ENCODE measurements at regions not wholly inside any gene's neighbourhood (a gene's known extent, or its start where the extent isn't known, plus 50 kb on each side); places are given as distances from the start of the nearest gene placed in this dataset.

GRCh38 chr2:175750195-175750594 lies 251.9 kb downstream of the LNPK start:
- Histone ChIP-seq H3K4me2 (ENCODE audit: low read length) (no peak overlapping the region), H3K4me1 (ENCODE audit: insufficient read depth, low read length, severe bottlenecking) (no peaks in the 10 kb centered on the region), H3K36me3 (ENCODE audit: insufficient read depth, low read length) (no peaks in the 10 kb centered on the region), H3K4me3 (ENCODE audit: low read depth, low read length, poor library complexity, severe bottlenecking) (no peak overlapping the region), H3F3A (ENCODE audit: insufficient read depth, low read length) (no peaks in the 10 kb centered on the region), H3K79me2 (ENCODE audit: insufficient read depth, low read length) (no peaks in the 10 kb centered on the region), H3K9me3 (ENCODE audit: low read length) (no peaks in the 10 kb centered on the region), H3K27me3 (ENCODE audit: insufficient read depth, low read length) (no peaks in the 10 kb centered on the region), H2AFZ (ENCODE audit: low read length) (no peak overlapping the region), H3K9me2 (ENCODE audit: low read depth, low read length) (no peaks in the 10 kb centered on the region), H3K27ac (ENCODE audit: low read depth, low read length, poor library complexity, severe bottlenecking) (no peak overlapping the region), H4K20me1 (ENCODE audit: insufficient read depth, low read length) (no peaks in the 10 kb centered on the region), H3K9ac (ENCODE audit: low read length) (no peak overlapping the region)
- TF ChIP-seq CTCF (IDR thresholded peaks at IDR 0.05; ENCODE audit: low read length) = no peak

GRCh38 chr2:175745911-175746310 lies 256.2 kb downstream of the LNPK start:
- no peaks in the 10 kb centered on the region for H3K9me2 ChIP-seq (ENCODE audit: low read depth, low read length)
- H3K79me2 ChIP-seq (ENCODE audit: insufficient read depth, low read length) = no peaks in the 10 kb centered on the region
- H3K36me3 ChIP-seq (ENCODE audit: insufficient read depth, low read length) = no peaks in the 10 kb centered on the region
- no peaks in the 10 kb centered on the region for H4K20me1 ChIP-seq (ENCODE audit: insufficient read depth, low read length)
- no peak overlapping the region for H3K27ac ChIP-seq (ENCODE audit: low read depth, low read length, poor library complexity, severe bottlenecking)
- H3K4me2 ChIP-seq (ENCODE audit: low read length) = no peak overlapping the region
- H3K9ac ChIP-seq (ENCODE audit: low read length) = no peak overlapping the region
- no peak overlapping the region for H2AFZ ChIP-seq (ENCODE audit: low read length)
- no peaks in the 10 kb centered on the region for H3K27me3 ChIP-seq (ENCODE audit: insufficient read depth, low read length)
- no peaks in the 10 kb centered on the region for H3K4me1 ChIP-seq (ENCODE audit: insufficient read depth, low read length, severe bottlenecking)
- no peaks in the 10 kb centered on the region for H3F3A ChIP-seq (ENCODE audit: insufficient read depth, low read length)
- H3K9me3 ChIP-seq (ENCODE audit: low read length) = no peaks in the 10 kb centered on the region
- no peak for TF ChIP-seq EZH2 (IDR thresholded peaks at IDR 0.05; ENCODE audit: borderline replicate concordance, low read length)
- TF ChIP-seq CTCF (IDR thresholded peaks at IDR 0.05; ENCODE audit: low read length) = no peak
- no peak overlapping the region for H3K4me3 ChIP-seq (ENCODE audit: low read depth, low read length, poor library complexity, severe bottlenecking)

- no peak for TF ChIP-seq EZH2 (IDR thresholded peaks at IDR 0.05; ENCODE audit: borderline replicate concordance, low read length)
- H3K4me3 ChIP-seq (ENCODE audit: low read depth, low read length, poor library complexity, severe bottlenecking) = no peak overlapping the region
- H3K4me1 ChIP-seq (ENCODE audit: insufficient read depth, low read length, severe bottlenecking) = no peaks in the 10 kb centered on the region
- H3K36me3 ChIP-seq (ENCODE audit: insufficient read depth, low read length) = no peaks in the 10 kb centered on the region
- no peak overlapping the region for H3K27ac ChIP-seq (ENCODE audit: low read depth, low read length, poor library complexity, severe bottlenecking)
- H3K9me3 ChIP-seq (ENCODE audit: low read length) = no peaks in the 10 kb centered on the region
- no peaks in the 10 kb centered on the region for H3K27me3 ChIP-seq (ENCODE audit: insufficient read depth, low read length)
- no peaks in the 10 kb centered on the region for H3F3A ChIP-seq (ENCODE audit: insufficient read depth, low read length)
- no peak overlapping the region for H2AFZ ChIP-seq (ENCODE audit: low read length)
- no peaks in the 10 kb centered on the region for H4K20me1 ChIP-seq (ENCODE audit: insufficient read depth, low read length)
- H3K79me2 ChIP-seq (ENCODE audit: insufficient read depth, low read length) = no peaks in the 10 kb centered on the region
- no peaks in the 10 kb centered on the region for H3K9me2 ChIP-seq (ENCODE audit: low read depth, low read length)
- no peak overlapping the region for H3K4me2 ChIP-seq (ENCODE audit: low read length)
- H3K9ac ChIP-seq (ENCODE audit: low read length) = no peak overlapping the region
These were observed 258.1 kb downstream of the LNPK start for GRCh38 chr2:175744000-175744399.

GRCh38 chr2:175743011-175743410 lies 259.1 kb downstream of the LNPK start:
- H3K4me2 ChIP-seq (ENCODE audit: low read length) = no peak overlapping the region
- no peak overlapping the region for H3K9ac ChIP-seq (ENCODE audit: low read length)
- no peaks in the 10 kb centered on the region for H3K79me2 ChIP-seq (ENCODE audit: insufficient read depth, low read length)
- H4K20me1 ChIP-seq (ENCODE audit: insufficient read depth, low read length) = no peaks in the 10 kb centered on the region
- H3K36me3 ChIP-seq (ENCODE audit: insufficient read depth, low read length) = no peaks in the 10 kb centered on the region
- H3F3A ChIP-seq (ENCODE audit: insufficient read depth, low read length) = no peaks in the 10 kb centered on the region
- H3K27me3 ChIP-seq (ENCODE audit: insufficient read depth, low read length) = no peaks in the 10 kb centered on the region
- no peak overlapping the region for H2AFZ ChIP-seq (ENCODE audit: low read length)
- H3K9me2 ChIP-seq (ENCODE audit: low read depth, low read length) = no peaks in the 10 kb centered on the region
- H3K4me3 ChIP-seq (ENCODE audit: low read depth, low read length, poor library complexity, severe bottlenecking) = no peak overlapping the region
- H3K27ac ChIP-seq (ENCODE audit: low read depth, low read length, poor library complexity, severe bottlenecking) = no peak overlapping the region
- H3K4me1 ChIP-seq (ENCODE audit: insufficient read depth, low read length, severe bottlenecking) = no peaks in the 10 kb centered on the region
- no peaks in the 10 kb centered on the region for H3K9me3 ChIP-seq (ENCODE audit: low read length)
- TF ChIP-seq EZH2 (IDR thresholded peaks at IDR 0.05; ENCODE audit: borderline replicate concordance, low read length) (no peak), CTCF (IDR thresholded peaks at IDR 0.05; ENCODE audit: low read length) (no peak)
